D721Med (cell line): ENCODE measurements at regions not wholly inside any gene's neighbourhood (a gene's known extent, or its start where the extent isn't known, plus 50 kb on each side); places are given as distances from the start of the nearest gene placed in this dataset.

Experiments used
- DNase-seq: peaks from one replicate; pipeline ENCODE4 v3.0.0; 2011; ENCODE audit warnings: low spot score; ENCODE audit not compliant: insufficient read length
- FAIRE-seq: peaks from 2 replicates; lab custom pipeline; 2011; peaks lifted over from hg19 to GRCh38; lab: Jason Lieb, UNC
- CTCF ChIP-seq: IDR thresholded peaks from 2 replicates; pipeline ENCODE4 v1.5.1; 2012; ENCODE audit warnings: mild to moderate bottlenecking, control low read depth; ENCODE audit not compliant: insufficient read depth; ENCODE audit errors: missing control alignments

DNA sequence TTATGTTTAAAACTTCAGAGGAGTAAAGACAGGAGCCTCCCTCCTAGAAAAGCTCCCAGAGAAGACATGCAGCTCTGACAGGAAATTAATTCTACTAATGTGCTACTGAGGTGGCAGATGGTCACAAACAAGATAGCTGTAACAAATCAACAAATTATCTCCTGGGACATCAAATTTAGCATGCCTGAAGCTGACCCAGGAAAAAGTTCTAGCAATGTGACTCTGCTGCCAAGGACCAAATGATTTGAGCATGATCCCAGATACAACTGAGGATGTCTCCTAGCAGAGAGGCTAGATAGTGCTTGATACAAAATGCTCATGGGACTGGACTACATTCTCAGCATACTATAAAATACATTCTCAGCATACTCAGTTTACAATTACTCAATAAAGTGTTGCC, 413.5 kb upstream of the SMC2 start:
- no peak for TF ChIP-seq CTCF
- DNase-seq (no peak), FAIRE-seq (no peak)

GRCh38 chr9:103681435-103681834, 412.7 kb upstream of the SMC2 start:
- DNase-seq (no peak), FAIRE-seq (no peak)
- TF ChIP-seq CTCF = no peak

- TF ChIP-seq CTCF = no peak
- DNase-seq (no peak), FAIRE-seq (no peak)
Observed at GRCh38 chr9:103700195-103700962, 393.7 kb upstream of the SMC2 start.

GRCh38 chr9:103702572-103702971, 391.5 kb upstream of the SMC2 start:
- TF ChIP-seq CTCF = no peak
- FAIRE-seq = no peak
- DNase-seq = no peak

DNA sequence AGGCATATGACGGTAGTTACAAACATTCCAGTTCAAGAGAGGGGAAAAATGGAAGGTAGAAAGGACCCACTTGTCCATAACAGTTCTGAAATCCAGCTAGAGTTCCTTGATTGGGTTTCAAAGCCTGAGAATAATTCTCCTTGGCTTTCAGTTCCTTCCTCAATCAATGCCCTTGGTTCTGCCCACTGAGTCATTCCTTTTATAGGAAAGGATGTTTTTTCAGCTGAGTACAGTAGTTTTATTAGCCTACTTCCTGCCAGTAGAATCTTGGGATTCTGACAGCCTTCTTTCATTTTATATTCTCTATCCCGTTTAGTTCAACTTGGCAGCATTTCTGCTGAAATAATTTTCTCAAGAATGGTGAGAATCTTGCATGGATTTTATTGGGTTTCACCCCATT, 386.9 kb upstream of the SMC2 start:
- no peak for DNase-seq
- no peak for FAIRE-seq
- TF ChIP-seq CTCF = no peak

DNA sequence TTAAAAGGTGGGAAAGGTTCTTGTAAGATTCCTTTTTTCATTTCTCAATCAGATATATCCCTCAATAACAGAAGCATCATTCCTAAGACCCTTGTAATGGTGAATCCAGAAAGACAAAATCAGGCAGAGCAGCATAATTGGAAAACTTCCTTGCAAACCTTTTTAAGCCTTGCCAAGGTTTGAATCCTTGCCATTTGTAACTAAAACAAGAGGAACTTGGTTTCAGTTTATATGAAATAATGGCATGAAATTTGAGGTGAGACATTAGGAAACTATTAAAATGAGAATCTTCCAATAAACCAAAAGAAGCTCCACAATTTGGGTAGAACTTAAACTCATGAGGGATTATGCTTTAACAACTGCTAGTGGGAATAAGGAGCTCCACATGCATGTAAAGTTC, 384.7 kb upstream of the SMC2 start:
- FAIRE-seq (no peak), DNase-seq (no peak)
- no peak for TF ChIP-seq CTCF

GRCh38 chr9:103713631-103714030, 380.5 kb upstream of the SMC2 start:
- FAIRE-seq (no peak), DNase-seq (no peak)
- no peak for TF ChIP-seq CTCF
